ENCODE measurements at regions not wholly inside any gene's neighbourhood (a gene's known extent, or its start where the extent isn't known, plus 50 kb on each side); places are given as distances from the start of the nearest gene placed in this dataset.

GRCh38 chrX:79645749-79646148 lies 278.6 kb upstream of the ITM2A start:
- Mint-ChIP-seq H3K27ac (ENCODE audit: unreplicated experiment) (no peak overlapping the region), H3K4me1 (ENCODE audit: unreplicated experiment) (no peaks in the 10 kb centered on the region), H3K4me3 (ENCODE audit: unreplicated experiment) (no peak overlapping the region), H3K27me3 (ENCODE audit: unreplicated experiment) (no peaks in the 10 kb centered on the region), H3K9me3 (ENCODE audit: unreplicated experiment) (no peaks in the 10 kb centered on the region), H3K36me3 (ENCODE audit: unreplicated experiment) (no peaks in the 10 kb centered on the region)
- no peak for TF ChIP-seq CTCF (IDR thresholded peaks at IDR 0.05)
- no peak for DNase-seq (ENCODE audit: extremely low spot score, unreplicated experiment)

- Mint-ChIP-seq H3K27ac (ENCODE audit: unreplicated experiment) (no peak overlapping the region), H3K36me3 (ENCODE audit: unreplicated experiment) (no peaks in the 10 kb centered on the region), H3K4me1 (ENCODE audit: unreplicated experiment) (no peaks in the 10 kb centered on the region), H3K4me3 (ENCODE audit: unreplicated experiment) (no peak overlapping the region), H3K9me3 (ENCODE audit: unreplicated experiment) (peaks cover 21% of the 10 kb centered on the region), H3K27me3 (ENCODE audit: unreplicated experiment) (no peaks in the 10 kb centered on the region)
- no peak for TF ChIP-seq CTCF (IDR thresholded peaks at IDR 0.05)
- DNase-seq (ENCODE audit: extremely low spot score, unreplicated experiment): no peak
Measured at GRCh38 chrX:79631526-79631925, 264.4 kb upstream of the ITM2A start.

- Mint-ChIP-seq H3K36me3 (ENCODE audit: unreplicated experiment) (no peaks in the 10 kb centered on the region), H3K4me3 (ENCODE audit: unreplicated experiment) (no peak overlapping the region), H3K27ac (ENCODE audit: unreplicated experiment) (no peak overlapping the region), H3K27me3 (ENCODE audit: unreplicated experiment) (no peaks in the 10 kb centered on the region), H3K9me3 (ENCODE audit: unreplicated experiment) (peaks cover 20% of the 10 kb centered on the region), H3K4me1 (ENCODE audit: unreplicated experiment) (no peaks in the 10 kb centered on the region)
- no peak for TF ChIP-seq CTCF (IDR thresholded peaks at IDR 0.05)
- DNase-seq (ENCODE audit: extremely low spot score, unreplicated experiment): no peak
Measured at GRCh38 chrX:79630033-79631009, 263.2 kb upstream of the ITM2A start.

- no peak for DNase-seq (ENCODE audit: extremely low spot score, unreplicated experiment)
- no peaks in the 10 kb centered on the region for H3K4me1 Mint-ChIP-seq (ENCODE audit: unreplicated experiment)
- no peak overlapping the region for H3K27ac Mint-ChIP-seq (ENCODE audit: unreplicated experiment)
- peaks cover 18% of the 10 kb centered on the region for H3K9me3 Mint-ChIP-seq (ENCODE audit: unreplicated experiment)
- no peak overlapping the region for H3K4me3 Mint-ChIP-seq (ENCODE audit: unreplicated experiment)
- no peaks in the 10 kb centered on the region for H3K27me3 Mint-ChIP-seq (ENCODE audit: unreplicated experiment)
- no peaks in the 10 kb centered on the region for H3K36me3 Mint-ChIP-seq (ENCODE audit: unreplicated experiment)
- no peak for TF ChIP-seq CTCF (IDR thresholded peaks at IDR 0.05)
Measured at GRCh38 chrX:79623098-79623762, 256.1 kb upstream of the ITM2A start.

- no peaks in the 10 kb centered on the region for H3K36me3 Mint-ChIP-seq (ENCODE audit: unreplicated experiment)
- H3K4me1 Mint-ChIP-seq (ENCODE audit: unreplicated experiment): no peaks in the 10 kb centered on the region
- DNase-seq (ENCODE audit: extremely low spot score, unreplicated experiment): no peak
- no peak for TF ChIP-seq CTCF (IDR thresholded peaks at IDR 0.05)
- no peak overlapping the region for H3K27ac Mint-ChIP-seq (ENCODE audit: unreplicated experiment)
- no peak overlapping the region for H3K4me3 Mint-ChIP-seq (ENCODE audit: unreplicated experiment)
- H3K9me3 Mint-ChIP-seq (ENCODE audit: unreplicated experiment): peaks cover 6% of the 10 kb centered on the region
- no peaks in the 10 kb centered on the region for H3K27me3 Mint-ChIP-seq (ENCODE audit: unreplicated experiment)
Measured at GRCh38 chrX:79618280-79618679, 251.1 kb upstream of the ITM2A start.

All from osteocyte (in vitro differentiated cells).